ENCODE measurements at regions not wholly inside any gene's neighbourhood (a gene's known extent, or its start where the extent isn't known, plus 50 kb on each side); places are given as distances from the start of the nearest gene placed in this dataset.

DNA sequence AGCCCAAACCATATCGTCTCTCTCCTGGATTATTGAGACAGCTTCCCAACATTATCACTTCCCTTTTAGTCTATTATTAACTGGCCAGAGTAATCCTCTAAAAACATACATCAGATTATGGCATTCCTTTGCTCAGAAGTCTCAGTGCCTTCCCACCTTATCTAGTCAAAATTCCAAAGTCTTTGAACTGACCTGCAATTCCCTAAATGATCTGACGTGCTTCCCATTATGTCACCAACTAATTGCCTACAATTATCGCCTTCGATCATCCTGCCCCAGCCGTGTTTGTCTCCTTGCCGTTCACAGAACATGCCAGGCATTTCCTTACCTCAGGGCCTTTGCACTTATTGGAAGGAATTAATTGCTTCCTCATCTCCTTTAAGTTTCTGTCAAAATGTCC, 332.4 kb downstream of the IRS1 start:
- no peak for TF ChIP-seq CTCF (IDR thresholded peaks at IDR 0.05; ENCODE audit: insufficient read depth, low read length)
- TF ChIP-seq, protein P1, sequence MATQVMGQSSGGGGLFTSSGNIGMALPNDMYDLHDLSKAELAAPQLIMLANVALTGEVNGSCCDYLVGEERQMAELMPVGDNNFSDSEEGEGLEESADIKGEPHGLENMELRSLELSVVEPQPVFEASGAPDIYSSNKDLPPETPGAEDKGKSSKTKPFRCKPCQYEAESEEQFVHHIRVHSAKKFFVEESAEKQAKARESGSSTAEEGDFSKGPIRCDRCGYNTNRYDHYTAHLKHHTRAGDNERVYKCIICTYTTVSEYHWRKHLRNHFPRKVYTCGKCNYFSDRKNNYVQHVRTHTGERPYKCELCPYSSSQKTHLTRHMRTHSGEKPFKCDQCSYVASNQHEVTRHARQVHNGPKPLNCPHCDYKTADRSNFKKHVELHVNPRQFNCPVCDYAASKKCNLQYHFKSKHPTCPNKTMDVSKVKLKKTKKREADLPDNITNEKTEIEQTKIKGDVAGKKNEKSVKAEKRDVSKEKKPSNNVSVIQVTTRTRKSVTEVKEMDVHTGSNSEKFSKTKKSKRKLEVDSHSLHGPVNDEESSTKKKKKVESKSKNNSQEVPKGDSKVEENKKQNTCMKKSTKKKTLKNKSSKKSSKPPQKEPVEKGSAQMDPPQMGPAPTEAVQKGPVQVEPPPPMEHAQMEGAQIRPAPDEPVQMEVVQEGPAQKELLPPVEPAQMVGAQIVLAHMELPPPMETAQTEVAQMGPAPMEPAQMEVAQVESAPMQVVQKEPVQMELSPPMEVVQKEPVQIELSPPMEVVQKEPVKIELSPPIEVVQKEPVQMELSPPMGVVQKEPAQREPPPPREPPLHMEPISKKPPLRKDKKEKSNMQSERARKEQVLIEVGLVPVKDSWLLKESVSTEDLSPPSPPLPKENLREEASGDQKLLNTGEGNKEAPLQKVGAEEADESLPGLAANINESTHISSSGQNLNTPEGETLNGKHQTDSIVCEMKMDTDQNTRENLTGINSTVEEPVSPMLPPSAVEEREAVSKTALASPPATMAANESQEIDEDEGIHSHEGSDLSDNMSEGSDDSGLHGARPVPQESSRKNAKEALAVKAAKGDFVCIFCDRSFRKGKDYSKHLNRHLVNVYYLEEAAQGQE (IDR thresholded peaks at IDR 0.05; ENCODE audit: insufficient replicate concordance, low read depth) = no peak
- no peak for TF ChIP-seq GABPA (IDR thresholded peaks at IDR 0.05; ENCODE audit: low read depth)
- no peak for TF ChIP-seq POLR2AphosphoS5 (IDR thresholded peaks at IDR 0.05; ENCODE audit: low read depth)
